Right hindlimb (tissue), 1 donor: ENCODE measurements at regions not wholly inside any gene's neighbourhood (a gene's known extent, or its start where the extent isn't known, plus 50 kb on each side); places are given as distances from the start of the nearest gene placed in this dataset.

Experiments used
- DNase-seq: peaks from one replicate; pipeline ENCODE4 v3.0.0-alpha.2; 2018

DNA sequence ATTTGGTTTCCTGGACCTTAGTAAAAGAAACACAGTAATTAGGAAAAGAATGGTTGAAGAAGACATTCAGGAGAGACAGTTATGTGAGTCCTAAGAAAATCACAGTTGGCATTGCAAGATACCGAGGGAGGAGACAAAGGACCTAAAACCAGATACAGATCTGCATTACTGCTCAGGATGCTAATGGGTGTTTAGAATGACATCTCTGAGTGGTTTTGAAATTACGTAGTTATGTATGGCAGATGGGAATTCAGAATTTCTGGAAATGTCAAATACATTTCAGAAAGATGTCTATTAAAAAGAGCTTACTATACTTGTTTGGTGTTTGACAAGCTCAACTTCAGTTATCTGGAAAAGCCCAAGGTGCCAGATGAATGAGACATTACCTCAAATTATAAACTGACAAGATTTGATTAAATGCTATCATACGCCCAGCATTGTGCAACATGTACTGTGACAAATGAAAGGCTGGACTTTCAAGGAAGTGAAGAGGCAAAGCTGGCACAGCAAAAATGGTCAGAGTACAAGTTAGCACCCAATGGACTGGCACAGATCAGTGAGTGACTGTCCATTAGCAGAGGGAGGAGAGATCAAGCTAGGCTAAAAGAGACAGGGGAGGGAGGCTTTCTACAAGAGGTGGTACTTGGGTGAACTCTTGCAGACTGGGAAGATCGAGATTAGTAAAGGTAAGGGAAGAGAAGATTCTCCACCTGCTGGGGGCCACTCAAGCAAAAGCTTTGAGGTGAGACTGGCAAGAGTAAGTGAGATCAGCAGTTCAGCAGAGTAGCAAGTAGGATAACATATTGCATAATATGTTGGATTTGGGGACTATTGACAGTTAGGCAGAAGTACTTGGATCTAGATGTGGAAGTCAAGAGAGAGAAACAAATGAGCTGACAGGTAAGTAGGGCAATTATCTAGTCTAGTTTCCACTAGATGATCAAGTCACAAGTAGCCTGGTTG lies 168.9 kb downstream of the CYRIA start:
- DNase-seq, result no peak

DNA sequence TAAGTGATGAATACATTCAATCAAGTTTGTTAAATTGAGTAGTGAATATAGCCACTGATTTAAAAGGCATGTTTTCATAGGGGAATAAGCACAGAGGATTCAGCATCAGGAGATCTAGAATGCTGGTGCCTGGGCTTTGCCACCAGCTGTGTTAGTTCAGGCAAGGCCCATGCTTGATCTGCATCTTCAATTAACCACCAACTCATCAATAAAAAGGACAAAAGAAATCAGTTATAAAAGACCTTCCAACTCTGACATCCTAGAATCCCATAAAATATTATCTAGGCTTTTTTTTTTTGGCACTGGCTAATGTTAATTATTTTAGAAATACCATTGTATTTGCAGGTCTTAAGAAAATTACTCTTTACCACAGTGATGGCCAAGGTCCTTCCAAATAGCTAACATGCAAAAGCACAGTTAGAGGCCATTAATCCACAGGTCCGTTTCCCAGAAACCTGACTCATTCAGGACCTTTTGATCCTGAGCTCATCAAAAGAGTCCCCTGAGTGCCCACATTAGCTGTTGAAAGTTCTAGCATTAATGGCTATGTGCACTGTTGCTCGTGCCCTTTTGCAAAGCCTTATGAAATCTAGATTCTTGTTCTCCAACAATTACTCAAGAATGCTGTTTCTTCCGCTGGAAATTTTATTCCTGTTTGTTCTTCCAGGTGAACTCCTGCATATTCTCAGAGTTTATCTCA lies 170.0 kb downstream of the CYRIA start:
- no peak for DNase-seq

DNA sequence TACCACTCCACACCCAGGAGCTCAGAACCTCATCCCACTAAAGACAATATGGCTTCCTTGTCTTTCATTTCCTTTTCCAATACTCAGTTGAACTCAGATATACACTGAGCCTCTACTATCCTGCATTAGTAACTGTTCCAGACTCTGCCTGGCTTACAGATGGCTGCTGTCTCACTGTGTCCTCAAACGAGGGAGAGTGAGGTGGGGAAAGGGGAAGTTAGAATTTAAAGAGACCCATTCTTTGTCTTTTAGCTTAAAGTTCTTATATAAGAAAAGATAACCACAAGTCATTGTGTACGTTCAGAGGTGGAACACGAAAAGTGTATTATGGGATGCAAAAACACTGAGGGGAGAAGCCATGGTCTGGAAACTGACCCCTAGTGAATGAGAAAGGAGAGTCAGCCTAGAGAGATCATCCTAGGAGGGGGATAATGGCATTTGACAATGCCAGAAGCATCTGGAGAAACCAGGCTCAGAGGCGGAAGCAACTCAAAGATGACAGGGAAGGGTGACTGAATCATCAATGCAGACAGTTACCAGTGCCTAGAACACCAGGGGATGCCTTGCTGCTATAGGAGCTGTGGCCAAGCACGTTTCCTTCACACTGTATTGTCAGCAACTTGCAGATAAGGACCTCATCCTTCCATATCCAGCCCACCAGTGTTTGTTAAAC lies 170.7 kb downstream of the CYRIA start:
- no peak for DNase-seq

DNA sequence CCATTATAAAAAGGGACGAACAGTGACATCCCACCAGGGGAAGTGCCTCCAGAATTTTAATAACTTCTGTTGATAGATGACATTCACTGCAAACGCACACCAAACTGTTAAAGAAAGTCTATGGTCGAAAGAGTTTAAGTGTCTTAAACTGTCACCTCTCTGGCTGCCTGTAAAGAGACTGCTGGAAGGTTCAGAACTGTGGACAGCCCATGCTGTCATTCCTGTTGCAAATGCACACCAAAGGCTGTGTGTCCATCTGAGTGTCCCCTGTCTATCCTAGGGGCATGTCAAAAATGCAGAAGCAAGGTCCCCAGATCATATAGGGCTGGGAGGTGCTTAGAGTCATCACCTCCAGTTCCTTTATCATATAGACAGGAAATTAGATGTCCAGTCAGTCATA lies 171.8 kb downstream of the CYRIA start:
- DNase-seq, result no peak

DNA sequence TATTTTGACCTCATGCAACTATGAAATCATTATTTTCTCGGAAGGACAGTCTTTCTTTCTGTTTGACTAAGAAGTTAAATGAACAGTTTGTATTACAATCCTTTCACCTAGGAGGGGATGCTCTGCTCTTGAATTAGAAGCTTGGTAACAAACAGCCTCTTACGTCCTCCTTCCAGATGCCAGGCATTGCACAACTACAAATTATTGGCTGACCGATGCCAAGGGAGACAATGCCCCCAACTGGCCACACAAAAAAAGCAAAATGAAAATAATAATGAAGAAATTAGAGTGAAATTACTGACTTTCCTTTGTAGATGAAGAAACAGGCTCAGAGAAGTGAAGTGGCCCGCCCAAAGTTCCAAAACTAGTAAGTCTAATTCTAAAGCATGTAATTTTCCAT lies 177.9 kb downstream of the CYRIA start:
- no peak for DNase-seq

DNA sequence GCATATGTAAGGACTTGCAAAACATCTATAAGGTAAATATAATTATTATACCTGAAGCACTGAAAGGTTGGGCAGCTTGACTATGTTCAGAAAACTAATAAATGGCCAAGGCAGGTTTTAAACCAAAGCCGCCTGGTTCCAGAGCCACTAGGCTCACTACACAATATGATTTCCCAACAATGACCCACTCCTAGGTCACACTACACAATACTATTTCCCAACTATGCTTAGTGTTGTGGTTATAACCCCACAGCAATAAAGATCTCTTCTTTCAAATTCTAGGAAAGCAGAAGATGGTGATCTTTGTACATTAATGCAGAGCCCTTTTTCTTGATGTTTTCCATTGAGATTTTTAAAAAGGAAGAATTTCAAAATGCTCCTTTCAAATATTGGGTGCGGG lies 180.4 kb downstream of the CYRIA start:
- DNase-seq, result no peak

DNA sequence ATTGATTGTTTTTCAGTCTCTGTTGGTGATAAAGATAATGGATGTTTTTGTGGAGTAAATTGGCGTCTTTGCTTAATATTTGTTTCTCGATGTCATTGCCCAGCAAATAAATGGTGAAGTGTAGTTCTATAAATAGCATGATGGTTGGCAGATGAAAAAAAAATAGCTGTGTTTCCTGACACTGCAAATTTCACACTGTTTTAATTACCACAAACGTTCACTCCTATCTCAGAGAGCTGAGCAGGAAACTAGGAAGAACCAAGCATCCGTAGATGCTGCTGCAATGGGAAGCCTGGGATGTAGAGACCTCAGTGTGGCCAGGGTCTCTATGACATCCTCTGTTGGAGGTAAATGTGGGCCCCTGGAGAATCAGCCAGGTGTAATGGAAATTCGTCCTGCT lies 183.2 kb downstream of the CYRIA start:
- no peak for DNase-seq

DNA sequence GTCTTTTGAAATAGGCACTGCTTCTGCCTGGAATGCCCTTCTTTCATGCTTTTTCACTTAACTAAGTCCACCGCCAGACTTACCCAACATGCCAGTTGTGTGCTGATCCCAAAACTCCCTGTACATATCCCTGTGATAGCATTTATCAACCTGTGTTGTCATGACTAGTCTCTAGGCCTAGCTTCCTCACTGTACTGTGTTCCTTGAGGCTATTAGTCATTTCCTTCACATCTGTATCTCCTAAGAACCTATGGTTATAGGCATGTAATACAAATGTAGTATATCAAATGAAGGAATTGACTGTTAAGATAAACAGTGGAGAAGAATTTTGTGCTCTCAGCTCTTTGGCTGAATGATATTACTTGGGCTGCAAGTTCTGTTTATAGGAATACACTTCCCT lies 184.3 kb downstream of the CYRIA start:
- no peak for DNase-seq

DNA sequence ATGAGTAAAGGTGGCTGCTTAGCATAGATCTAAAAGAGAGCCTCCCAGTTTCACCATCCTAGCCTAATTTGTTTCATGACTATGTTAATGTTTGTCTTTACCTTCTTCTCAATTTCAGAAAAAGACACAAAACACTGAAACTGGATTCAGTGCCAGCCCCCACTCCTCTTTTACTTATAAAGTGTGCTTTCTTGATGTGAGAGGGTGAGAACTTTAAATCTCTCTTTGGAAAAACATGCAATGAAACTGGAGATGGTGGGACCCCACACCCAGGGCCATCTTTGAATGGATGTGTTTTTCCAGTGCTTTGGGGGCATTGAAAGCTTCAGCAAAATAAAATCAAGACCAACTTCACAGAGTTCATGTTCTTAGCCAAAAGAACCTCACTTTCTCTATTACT lies 185.9 kb downstream of the CYRIA start:
- no peak for DNase-seq

DNA sequence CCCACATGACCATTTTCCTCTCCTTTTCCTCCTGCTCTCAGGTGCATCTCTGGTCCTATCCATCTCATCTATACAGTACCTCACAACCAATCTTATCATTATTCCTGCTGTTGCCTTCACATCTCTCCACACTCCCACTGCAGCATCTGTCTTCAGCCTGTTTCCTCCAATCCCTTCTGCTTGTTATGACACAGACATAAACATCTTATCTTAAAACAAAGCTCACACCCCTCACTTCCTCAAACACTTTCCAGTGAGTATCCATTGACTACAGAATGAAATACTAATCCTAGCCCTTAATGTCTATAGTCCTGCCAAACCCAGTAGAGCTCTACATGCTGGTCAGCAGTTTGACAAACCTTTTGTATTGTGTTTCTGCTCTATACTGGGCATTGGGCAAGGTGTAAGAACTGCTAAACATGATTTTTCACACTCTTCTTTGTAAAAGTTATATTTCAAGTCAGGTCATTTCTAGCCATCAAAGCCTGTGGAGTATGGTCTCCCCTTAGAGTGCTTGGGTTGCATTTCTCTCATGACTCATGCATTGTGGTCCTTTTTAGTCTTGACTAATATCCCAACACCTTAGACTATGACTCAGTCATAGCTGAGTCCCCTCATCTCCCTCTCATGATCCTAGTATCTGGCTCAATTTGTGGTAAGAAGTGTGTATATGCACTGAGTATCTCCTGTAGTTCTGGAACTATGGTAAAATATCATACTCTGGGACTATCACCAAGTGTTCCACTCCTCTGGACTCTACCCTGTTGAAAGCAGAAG lies 187.0 kb downstream of the CYRIA start:
- no peak for DNase-seq

DNA sequence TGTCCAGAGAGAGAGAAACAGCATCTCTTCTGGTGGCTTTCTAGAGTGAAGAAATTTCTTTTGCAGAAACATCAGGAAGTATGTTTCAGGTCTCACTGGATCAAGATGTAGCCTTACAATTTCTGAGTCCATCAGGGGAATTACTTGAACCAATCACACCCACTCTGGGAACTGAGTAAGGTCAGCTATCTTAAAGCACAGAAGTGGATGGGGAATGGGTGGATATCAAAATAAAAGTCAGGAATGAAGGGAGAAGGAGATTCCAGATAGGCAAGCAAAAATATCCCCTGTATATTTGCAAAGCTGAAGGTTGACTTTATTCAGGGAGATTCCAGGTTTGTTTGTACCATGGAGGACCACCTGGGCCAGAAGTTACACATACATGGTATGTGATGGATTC lies 188.0 kb downstream of the CYRIA start:
- no peak for DNase-seq

DNA sequence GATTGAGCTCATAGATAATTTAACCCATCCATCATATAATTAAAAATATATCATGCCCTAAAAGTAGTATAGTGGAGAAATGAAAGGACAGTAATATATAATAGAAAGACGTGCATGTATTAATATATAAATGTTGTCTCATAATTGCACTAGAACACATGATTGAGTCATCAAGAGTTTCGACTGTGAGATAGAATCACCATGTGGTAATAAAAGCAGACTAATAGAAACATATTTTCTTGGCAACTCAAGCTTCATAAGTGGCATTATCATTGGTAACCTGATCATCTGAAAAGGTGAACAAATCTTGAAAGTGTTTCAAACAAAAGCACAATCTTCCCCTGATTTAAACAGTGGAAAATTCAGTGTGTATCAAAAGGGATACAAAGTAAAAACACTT lies 188.8 kb downstream of the CYRIA start:
- no peak for DNase-seq

DNA sequence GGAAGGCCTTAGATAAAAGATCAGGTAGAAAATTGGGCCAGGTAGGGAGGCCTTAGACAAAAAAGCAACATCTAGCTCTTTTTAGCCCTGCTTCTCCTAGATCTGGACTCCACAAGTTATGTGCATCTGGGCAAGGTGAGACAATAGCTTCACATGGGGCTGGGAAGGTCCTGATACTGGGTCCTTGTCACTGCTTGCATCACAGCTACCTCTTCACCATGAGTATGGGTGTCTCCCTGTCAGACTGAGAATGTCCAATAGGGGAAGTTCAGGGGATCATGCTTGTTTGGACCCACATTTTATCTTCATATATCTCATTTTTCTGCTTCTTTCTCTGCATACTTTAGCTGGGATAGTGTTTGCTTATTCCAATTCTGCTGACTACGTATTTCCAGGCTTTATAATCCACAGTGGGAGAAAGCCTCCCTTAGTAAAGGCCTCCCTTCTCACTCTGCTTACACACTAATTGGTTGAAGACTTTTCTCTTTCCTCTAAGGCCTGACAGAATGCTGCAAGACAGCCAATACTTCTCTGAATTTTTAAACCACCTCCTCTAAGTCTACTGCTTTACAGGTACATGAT lies 189.6 kb downstream of the CYRIA start:
- DNase-seq, result no peak

DNA sequence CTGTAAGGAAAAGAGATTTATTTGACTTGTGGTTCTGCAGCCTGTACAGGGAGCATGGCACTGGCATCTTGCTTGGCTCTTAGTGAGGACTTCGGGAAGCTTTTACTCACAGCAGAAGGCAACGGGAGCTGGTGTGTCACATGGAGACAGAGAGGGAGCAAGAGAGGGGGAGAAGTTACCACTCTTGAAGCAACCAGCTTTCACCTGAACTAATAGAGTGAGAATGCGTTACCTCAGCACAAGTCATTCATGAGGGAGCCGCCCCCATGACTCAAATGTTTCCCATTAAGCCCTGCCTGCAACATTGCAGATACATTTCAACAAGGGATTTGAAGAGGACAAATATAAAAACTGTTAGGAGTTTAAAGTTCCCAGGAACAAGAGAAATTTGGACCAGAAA lies 190.0 kb downstream of the CYRIA start:
- no peak for DNase-seq

DNA sequence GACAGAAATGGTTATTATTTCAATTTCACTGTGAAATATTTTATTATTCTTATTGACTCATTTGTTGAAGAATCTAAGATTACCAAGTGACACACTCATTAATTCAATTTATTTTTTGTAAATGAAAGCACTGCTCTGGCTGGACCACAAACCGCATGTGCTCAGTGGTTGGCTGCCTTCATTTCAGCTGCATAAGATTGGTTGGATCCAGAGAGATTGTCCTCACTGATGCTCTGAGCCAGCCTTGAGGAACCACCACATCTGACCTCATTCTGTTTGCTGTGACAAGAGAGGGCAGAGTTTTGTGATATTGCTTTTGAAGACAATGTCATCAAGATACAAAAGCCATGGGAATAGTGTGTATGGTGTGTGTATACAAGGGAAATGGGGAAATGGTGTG lies 192.1 kb downstream of the CYRIA start:
- DNase-seq, result no peak

DNA sequence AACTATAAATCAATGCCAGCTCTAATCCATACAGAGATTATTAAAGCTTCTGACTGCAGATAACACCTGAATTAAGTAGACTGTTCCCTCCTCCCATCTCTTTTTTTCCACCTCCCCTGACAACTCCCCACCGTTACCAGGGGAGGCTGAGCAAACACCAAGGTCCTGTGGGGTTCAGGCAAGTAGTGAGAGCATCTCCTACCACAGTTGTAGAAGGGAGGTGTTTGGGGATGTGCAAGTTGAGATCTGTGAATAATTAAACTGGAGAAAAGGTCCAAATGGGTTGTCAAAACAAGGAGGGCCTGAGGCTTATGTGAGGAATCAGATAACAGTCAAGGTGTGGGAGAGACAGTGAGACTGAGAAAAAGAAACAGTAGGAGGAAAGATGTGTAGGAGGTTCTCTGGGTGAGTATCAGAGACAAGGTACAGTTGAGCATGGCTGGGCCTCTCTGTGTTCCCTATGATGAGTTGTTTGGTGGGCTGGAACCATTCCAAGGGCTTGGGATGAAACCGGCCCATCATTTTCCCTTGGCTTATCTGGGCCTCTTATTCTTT lies 194.6 kb downstream of the CYRIA start:
- DNase-seq, result no peak

DNA sequence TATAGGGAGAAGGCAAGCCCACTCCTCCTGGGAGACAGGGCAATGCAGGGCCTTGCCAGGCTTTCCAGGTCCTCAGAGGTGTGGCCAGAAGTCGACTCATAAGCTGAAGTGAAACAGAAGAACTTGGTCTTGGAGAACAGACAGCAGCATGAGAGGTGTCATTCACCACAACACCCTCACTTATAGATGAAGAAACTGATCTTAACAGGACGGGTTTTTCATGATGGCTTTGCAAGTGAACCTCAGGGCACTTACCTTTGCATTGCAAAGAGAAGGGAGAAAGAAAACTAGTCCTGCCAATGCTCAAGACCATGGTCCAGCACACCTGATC lies 198.8 kb downstream of the CYRIA start:
- DNase-seq, result no peak

DNA sequence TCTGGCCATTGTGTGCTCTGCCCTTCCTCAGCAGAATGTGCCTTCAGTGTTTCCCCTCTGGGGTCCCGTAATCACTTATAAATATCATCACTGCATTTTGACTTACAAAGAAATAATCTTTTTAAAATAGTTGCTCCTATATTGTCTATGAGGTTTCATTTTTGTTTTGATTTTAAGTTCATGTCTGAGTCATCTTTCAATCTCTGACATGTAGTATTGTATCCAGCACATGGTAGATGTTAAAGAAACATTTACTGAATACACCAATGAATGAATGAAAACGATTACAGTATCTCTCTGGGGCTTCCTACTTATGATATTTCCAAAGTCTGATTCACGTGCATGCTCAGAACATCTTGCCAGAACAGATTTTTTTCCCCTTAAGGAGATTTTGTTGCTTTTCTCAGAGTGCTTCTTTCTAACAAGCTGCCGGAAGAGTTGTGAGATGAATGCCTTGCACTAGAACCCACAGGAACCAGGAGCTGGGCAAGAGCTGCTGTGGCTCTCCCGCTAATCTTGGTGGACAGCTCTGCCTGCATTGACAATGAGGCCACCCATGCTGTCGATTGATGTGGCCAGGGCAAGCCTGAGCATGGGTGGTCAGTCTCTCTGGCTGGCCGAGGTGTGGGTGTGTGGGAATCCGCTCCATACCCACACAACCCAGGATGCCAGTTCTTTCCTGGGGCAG lies 199.4 kb downstream of the CYRIA start:
- DNase-seq, result no peak

DNA sequence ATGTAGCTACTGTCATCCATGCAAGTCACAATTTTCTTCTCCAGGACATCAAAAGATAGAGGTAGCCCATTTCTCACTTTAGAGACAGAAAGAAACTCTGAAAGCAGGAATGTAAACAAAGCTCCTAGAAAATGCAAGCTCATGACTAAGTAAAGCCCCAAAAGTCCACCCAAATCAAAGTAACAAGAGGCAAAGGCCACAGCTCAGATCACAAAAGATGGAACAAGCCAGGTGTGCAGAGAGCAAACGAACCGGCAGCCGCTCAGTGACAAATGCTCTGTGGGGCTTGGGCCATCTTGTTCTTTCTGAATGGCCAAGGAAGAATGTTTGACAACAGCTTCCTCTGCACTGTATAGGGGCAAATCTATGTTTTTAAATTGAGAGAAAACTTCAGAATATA lies 201.0 kb downstream of the CYRIA start:
- DNase-seq, result no peak

DNA sequence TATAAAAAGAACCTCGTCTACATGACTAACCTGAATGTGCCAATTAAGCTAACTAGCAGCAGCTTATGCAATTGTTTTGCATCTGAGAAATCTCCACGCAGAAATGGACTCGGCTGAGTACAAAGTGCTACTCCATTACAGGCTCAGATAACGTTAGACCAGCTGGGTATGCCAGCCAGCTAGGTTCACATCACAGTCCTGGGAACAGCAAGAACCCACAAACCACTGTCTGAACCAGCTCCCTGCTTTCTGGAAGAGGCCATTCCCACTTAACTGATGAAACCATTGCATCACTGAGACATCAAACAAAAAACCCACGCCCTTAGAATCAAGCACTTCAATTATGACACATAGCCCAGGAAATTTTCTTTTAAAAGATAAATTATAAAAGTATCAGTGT lies 202.7 kb downstream of the CYRIA start:
- DNase-seq, result no peak

DNA sequence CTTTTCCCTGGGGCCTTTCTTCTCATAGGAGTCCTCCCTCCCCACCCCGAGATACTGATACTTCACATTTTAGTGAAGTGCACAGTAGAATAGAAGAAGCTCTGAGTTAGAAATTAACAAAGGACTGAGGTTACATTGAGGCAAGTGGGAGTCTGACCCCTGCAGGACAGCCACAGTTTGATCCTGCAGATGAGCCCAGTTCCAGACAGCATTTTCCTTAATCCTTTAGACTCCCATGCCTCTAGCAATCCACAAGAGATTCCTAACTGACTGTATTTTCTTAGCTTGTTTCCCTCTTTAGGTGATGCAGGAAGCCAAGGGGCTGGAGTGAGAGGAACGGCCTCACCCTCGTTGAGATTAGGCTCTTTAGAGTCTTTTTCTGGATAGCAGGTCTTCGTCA lies 204.0 kb downstream of the CYRIA start:
- no peak for DNase-seq

DNA sequence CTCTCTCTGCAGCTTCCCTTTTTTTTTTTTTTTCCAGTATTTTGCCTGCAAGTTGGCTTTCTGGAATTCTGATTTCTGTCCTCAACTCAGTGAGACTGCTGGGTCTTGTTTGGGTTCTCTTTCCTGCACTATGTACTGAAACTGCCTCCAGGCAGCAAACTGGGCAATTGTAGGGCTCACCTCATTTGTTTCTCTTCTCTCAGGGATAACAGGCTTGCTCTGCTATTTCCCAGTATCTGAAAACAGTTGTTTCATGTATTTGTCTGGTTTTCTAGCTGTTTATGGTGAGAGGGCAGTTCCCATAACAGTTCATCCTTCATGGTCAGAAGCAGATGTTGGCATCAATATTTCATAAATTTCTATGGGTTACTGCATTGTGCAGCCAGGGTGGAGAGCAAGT lies 206.0 kb downstream of the CYRIA start:
- no peak for DNase-seq
